ENCODE measurements at regions not wholly inside any gene's neighbourhood (a gene's known extent, or its start where the extent isn't known, plus 50 kb on each side); places are given as distances from the start of the nearest gene placed in this dataset.

DNA sequence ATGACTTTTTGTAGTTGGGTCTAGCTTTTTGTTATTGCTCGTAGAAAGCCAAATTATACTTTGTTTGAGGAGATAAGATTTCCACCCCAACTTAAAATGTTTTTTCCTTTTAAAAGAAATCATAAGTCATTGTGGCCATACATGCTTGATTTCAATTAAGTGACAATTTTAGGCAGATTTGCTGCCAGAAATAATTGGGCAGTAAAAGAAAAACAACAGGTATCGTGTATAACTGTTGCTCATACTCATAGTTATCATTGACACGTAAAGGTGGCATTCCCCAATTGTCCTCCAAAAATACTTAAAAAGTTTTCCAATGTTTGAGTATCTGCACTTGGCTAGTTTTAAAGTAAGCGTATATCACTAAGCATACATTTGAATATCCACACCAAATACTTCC is 313.0 kb downstream of the TEX29 start:
- TF ChIP-seq POLR2A (IDR thresholded peaks at IDR 0.05): no peak
- TF ChIP-seq, protein P1, sequence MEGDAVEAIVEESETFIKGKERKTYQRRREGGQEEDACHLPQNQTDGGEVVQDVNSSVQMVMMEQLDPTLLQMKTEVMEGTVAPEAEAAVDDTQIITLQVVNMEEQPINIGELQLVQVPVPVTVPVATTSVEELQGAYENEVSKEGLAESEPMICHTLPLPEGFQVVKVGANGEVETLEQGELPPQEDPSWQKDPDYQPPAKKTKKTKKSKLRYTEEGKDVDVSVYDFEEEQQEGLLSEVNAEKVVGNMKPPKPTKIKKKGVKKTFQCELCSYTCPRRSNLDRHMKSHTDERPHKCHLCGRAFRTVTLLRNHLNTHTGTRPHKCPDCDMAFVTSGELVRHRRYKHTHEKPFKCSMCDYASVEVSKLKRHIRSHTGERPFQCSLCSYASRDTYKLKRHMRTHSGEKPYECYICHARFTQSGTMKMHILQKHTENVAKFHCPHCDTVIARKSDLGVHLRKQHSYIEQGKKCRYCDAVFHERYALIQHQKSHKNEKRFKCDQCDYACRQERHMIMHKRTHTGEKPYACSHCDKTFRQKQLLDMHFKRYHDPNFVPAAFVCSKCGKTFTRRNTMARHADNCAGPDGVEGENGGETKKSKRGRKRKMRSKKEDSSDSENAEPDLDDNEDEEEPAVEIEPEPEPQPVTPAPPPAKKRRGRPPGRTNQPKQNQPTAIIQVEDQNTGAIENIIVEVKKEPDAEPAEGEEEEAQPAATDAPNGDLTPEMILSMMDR (IDR thresholded peaks at IDR 0.05): no peak
